ENCODE measurements at regions not wholly inside any gene's neighbourhood (a gene's known extent, or its start where the extent isn't known, plus 50 kb on each side); places are given as distances from the start of the nearest gene placed in this dataset.
"Not testable (repeated sequence)": the region's sequence is repeated elsewhere in the genome, so short reads cannot be mapped to it uniquely, and the experiment has no call there.

GRCh38 chr7:106583706-106584690, 77.0 kb downstream of the CCDC71L start:
- no peak for DNase-seq

DNA sequence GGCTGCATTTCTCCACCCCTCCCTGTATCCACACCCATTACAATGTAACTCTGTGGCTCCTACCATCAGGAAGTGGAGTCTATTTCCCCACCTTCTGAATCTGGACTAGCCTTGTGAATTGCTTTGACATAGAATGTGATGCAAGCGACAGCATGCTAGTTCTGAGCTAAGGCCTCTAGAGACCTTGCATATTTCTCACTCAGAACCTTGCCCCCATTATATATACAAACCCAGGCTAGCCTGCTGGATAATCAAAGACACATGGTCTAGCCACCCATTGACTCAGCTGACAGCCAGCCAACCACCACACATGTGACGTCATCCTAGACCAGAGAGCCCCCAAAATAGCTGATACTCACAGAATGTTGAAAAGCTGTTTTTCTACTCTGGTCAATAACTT, 77.9 kb downstream of the CCDC71L start:
- DNase-seq = no peak

DNA sequence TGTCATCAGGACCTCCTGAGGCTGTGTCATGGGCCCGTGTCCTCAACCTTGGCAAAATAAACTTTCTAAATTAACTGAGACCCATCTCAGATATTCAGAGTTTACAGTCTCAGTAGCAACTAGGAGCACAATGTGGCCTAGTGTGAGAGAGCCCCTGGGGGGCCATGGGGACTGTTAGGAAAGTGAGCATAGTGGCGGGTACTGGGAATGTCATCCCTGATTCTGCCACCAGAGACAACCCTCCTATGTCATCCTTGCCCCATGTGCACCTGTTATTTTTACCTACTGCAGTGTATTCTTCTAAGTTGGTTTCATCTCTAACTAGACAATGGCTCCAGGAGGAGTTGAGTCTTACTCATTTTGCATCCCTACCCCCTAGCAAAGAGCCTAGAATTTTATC, 78.6 kb downstream of the CCDC71L start:
- DNase-seq = no peak

DNA sequence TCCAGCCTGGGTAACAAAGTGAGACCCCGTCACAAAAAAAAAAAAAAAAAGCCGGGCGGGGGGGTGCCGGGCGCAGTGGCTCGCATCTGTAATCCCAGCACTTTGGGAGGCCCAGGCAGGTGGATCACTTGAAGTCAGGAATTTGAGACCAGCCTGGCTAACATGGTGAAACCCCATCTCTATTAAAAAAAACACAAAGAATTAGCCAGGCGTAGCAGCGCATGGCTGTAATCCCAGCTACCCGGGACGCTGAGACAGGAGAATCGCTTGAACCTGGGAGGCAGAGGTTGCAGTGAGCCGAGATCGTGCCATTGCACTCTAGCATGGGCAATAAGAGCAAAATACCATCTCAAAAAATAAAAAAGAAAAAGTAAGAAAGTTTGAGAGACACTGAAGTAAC, 81.9 kb downstream of the CCDC71L start:
- not testable (repeated sequence) for DNase-seq

DNA sequence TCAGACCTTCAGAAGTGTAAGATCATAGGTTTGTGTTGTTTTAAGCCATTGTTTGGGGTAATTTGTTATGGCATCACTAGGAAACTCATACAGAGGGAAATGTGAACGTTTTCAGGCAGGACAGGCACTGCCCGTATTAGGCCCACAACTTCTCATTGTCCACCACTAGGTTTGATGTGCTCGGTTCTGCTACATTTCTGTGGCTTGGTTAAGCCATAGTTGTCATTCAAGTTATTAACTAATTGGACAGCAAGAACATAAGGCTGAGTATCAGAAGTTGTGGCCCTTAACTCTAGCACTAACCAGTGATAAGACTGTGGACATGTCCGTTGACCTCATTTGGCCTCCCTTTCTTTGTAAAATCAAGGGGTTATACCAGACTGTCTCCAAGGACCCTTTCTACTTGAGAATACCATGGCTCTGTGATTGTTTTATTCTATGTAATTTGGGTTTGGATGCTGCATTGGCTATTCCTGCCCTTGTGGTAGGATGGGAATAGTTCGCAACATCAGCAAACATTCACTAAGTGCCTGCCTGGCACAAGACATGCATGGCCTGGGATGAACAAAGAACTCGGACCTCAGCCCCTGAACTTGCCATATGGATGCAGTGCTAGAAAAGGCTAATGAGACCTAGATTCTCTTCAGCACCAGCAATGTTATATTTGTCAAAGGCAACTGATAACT, 85.7 kb downstream of the CCDC71L start:
- DNase-seq = no peak

- no peak for DNase-seq
Observed at GRCh38 chr7:106573738-106574137, 87.2 kb downstream of the CCDC71L start.

GRCh38 chr7:106573125-106573663, 87.8 kb downstream of the CCDC71L start:
- DNase-seq = no peak

GRCh38 chr7:106572394-106573124, 88.4 kb downstream of the CCDC71L start:
- no peak for DNase-seq

DNA sequence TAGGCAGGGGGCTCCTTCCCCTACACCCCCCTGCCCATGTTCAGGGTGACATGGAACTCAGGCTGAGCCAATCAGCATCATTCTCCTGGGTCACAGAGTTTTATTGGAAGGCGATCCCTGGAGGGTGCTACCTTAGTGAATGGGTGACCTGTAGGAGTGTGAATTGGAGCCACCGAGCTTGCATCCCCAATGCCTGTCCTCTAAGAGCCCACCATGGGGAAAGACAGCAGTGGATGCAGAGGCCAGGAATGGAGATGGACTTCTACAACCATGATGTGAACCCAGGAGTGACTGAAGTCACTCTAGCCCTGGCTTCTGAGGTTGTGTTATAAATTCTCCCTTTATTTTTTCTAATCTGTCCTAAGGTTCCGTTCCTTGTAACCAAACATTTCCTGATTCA, 89.4 kb downstream of the CCDC71L start:
- DNase-seq = no peak

DNA sequence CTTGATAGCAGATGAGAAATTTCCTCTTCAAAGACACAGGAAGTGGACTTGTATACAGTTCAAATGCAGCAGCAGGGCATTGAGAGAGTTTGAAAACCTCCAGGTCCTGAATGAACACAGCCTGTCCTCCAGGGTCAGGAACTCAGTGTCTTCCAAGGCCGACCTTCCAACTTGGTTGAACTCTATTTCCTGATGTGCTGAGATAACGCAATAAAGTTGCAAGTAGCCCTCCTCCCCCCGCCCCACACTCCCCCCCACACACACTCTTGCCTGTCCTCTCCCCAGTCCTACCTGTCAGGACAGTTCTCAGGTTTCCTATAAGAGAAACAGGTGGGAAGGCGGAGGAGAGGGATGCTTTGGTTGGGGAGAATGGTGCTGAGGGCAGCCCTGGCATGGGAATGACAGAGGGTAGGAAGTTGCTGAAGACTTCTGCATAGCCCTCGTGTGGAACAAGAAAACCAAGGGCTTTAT, 90.0 kb downstream of the CCDC71L start:
- DNase-seq = no peak

GRCh38 chr7:106570146-106570545, 90.8 kb downstream of the CCDC71L start:
- DNase-seq = no peak

GRCh38 chr7:106569500-106569929, 91.4 kb downstream of the CCDC71L start:
- no peak for DNase-seq

DNA sequence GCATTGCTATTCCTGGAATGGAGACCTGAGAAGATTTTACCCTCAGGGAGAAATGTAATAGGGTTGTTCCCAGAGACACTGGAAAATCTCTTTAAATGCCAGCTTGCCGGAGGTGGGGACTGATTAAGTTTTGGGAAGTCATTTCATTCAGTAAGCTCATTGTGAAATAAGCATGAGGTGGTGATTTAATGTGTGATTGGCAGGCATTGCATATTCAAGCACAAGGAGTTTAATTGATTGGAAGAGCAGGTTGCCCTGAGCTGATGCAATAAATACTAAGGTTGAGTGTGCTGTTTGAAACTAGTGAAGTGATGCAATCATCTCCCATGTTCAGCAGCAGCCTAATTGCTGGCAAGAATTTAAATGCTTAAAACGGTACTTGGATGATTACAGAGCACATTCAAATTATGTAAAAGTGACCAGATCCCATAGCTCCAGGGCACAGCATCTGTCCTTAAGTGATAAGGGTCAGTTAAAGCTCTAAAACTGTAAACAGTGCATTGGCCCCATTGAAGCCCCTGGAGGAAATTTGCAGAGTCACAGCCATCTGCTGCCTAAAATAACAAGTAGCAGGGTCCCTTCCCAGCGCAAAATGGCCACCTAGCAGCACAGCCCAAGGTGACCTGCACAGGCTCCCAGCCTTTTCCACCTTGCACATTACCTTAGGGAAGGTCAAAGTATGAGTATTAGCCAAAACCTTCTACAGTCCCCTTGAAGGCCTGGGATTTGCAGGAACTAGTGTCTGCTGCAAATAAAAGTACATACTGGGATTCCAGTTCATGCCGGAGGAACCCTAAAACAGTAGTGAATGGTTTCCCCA, 92.1 kb downstream of the CCDC71L start:
- no peak for DNase-seq

DNA sequence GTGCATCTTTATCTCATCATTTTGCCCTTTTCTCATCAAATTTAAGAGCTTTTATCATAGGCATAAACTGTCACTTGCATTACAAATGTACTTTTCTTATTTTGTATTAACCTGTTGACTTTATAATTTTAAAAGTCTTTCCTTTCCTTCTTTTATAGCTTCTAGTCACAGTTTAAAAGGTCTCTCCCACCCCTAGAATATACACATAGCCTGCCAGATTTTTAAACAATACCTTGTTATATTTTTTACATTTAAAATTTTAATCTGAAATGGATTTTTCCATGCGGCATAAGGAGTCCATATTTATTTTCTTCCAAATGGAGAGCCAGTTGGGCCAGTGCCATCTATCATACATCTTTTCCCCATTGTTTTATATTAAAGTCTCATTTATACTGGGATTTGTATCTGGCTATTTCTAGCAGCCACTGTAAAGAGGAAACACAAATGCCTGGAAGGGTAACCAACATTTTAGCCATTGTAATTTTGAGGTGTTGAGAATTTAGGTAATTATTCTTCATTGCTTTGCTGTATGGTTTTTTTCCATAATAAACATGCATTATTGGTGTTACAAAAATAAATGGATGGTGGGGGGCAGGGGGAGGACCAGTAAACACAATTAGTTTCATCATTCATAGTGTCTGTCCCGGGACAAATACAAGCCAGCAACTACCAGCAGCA, 92.8 kb downstream of the CCDC71L start:
- DNase-seq = no peak

DNA sequence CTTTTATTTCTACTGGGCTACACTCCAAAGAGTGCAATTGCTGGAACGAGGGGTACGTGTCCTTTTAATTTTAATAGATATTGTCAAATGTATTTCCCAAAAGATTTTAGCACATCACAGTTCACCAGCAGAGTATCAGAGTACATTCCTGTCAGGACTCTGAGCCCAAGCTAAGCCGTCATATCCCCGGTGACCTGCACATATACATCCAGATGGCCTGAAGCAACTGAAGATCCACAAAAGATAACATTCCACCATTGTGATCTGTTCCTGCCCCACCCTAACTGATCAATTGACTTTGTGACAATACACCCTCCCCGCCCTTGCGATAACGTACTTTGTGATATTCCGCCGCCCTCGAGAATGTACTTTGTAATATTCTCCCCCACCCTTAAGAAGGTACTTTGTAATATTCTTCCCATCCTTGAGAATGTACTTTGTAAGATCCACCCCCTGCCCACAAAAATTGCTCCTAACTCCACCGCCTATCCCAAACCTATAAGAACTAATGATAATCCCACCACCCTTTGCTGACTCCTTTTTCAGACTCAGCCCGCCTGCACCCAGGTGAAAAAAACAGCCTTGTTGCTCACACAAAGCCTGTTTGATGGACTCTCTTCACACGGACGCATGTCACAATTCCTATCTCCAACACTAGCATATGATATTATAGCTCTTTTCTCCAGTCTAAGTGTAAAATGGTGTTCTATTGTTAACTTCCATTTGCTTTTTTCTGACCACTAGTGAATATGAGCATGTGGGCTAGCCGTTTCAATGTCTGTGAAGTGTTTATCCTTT, 93.6 kb downstream of the CCDC71L start:
- DNase-seq = not testable (repeated sequence)

- no peak for DNase-seq
Observed at GRCh38 chr7:106566672-106567071, 94.3 kb downstream of the CCDC71L start.

- no peak for DNase-seq
Observed at GRCh38 chr7:106566196-106566595, 94.8 kb downstream of the CCDC71L start.

DNA sequence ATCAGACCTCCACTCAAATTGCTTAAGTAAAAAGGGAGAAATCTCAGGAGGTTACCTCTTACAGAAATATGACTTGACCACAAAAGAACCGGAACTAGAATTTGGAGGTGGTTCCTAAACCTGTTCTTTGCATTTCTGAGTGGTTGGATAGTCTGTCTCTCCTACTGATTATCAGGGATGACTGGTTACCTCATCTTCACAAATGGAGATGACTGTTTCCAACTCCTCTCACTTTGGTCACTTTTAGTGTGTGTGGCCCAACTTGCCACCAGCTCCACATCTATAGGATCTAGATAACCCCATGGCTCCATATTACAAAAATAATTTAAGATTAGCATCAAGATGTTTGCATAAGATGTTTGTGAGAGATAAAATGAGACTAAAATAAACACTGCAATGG, 95.5 kb downstream of the CCDC71L start:
- DNase-seq = no peak

GRCh38 chr7:106563466-106564150, 97.3 kb downstream of the CCDC71L start:
- DNase-seq = no peak
